ENCODE measurements at regions not wholly inside any gene's neighbourhood (a gene's known extent, or its start where the extent isn't known, plus 50 kb on each side); places are given as distances from the start of the nearest gene placed in this dataset.
"Not testable (repeated sequence)": the region's sequence is repeated elsewhere in the genome, so short reads cannot be mapped to it uniquely, and the experiment has no call there.

DNA sequence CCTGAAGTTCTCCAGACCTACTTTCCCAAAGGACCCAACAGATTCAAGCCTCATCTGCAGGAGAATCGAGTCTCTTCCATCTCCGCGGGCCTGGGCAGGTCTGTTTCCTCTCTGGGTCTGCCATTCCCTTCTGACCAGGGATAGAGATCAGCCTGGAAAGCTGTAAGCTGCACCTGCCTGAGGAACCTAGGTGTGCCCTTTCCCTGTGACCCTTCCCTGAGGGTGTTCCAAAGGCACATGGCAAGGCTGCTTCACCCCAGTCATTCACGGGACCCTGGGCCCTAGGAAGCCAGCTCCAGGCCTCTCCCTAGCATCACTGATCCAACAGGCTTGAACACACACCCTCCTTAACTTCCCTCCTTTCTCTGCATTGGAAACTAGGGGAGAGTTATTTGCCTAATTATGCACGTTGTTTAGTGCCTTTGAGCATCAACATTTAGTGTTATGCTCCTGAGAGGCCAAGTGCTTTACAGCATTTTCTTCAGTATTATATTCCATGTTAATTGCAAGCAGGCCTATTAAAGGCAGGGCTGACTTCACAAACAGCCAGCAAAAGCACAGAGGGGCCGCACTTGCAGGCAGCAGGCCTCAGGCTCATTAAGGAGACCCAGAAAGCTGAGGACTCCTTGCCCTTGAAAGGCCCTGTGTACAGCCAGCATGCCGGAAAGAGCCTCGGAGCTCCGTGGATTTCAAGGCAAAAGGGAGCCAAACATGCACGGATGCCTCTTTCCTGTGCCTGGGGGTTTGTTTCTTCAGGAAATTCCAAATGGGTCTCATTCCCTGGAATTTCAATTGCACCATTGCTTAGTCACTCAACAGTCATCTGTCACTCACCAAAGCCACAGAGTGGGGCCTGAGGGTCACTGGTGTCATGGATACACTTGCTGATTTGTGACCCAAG is 91.0 kb upstream of the FAM20C start:
- DNase-seq (ENCODE audit: low read depth), result peak; percentile 59

DNA sequence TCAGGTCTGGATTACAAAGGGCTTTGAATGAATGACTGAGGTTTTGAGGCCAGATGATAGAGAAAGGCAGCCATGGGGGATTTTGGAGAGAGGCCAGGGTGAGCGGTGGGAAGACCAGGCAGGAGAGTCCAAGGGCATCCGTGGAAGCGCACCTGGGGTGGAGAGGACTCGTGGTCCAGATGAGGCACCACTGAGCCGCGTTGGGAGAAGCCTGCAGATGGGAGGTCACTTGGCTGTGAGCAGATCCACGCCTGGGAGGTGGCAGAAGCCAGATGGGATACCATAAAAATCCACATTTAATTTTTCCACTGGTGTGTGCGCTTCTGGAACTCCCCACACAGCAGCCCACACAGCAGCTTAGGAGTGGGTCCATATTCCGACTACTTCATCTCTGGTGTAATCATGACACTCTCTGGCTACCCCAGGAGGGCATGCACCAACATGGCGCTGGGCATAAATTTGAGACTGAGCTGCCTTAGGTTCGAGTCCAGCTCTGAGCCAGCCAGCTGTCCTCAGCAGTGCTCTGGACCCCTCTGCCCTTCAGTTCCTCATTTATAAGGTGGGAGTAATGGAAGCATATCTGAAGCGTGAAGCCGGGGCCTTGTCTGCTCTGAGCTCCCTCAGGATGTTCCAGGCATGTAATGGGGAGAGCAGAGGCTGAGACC is 90.2 kb upstream of the FAM20C start:
- DNase-seq (ENCODE audit: low read depth), result no peak

DNA sequence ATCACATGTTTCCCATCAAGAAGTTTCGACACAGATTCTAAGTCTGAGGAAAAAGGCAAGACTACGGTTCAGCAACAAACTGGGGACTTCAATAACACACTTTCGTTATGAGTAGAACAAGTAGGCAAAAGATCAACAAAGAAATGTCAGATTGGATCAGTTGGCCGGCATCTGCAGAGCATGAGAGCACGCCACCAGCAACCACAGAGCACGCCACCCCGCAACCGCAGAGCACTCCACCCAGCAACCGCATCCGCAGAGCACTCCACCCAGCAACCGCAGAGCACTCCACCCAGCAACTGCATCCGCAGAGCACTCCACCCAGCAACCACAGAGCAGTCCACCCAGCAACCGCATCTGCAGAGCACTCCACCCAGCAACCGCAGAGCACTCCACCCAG is 89.7 kb upstream of the FAM20C start:
- no peak for DNase-seq (ENCODE audit: low read depth)

DNA sequence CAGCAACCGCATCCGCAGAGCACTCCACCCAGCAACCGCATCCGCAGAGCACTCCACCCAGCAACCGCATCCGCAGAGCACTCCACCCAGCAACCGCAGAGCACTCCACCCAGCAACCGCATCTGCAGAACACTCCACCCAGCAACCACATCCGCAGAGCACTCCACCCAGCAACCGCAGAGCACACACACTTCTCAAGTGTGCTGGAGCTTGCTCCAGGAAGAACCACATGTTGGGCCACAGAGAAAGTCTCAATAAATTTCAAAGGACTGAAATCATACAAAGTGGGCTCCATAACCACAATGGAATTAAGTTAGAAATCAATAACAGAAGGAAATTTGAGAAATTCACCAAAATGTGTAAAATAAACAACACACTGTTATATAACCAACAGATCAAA is 88.4 kb upstream of the FAM20C start:
- DNase-seq (ENCODE audit: low read depth), result not testable (repeated sequence)

DNA sequence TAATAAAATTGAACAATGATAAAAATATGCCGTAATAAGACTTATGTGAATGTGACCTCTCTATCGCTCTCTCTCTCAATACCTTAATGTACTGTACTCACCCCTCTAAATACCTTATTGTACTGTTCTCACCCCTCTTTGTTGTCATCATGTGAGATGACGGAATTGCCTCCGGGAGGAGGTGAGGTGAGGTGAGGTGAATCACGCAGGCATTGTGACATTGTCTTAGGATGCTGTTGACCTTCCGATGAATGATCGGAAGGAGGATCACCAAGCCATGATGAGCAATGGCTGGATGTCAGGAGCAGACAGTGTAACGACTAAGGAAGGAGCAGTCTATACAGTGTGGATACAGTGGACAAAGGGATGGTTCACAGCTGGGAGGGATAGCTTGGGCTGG is 87.4 kb upstream of the FAM20C start:
- DNase-seq (ENCODE audit: low read depth), result no peak

DNA sequence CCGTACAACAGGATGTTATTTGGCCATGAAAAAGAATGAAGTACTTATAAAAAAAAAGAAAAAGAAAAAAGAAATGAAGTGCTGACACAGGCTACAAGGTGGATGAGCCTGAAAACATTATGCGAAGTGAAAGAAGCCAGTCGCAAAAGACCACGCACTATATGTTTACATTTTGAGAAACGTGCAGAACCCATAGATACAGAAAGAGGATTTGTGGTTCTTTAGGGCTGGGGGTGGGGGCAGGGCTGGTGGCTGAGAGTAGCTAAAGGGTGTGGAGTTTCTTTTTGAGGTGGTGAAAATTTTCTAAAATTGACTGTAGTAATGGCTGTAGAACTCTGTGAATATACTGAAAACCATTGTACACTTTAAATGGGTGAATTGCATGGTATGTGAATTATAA is 86.0 kb upstream of the FAM20C start:
- no peak for DNase-seq (ENCODE audit: low read depth)

DNA sequence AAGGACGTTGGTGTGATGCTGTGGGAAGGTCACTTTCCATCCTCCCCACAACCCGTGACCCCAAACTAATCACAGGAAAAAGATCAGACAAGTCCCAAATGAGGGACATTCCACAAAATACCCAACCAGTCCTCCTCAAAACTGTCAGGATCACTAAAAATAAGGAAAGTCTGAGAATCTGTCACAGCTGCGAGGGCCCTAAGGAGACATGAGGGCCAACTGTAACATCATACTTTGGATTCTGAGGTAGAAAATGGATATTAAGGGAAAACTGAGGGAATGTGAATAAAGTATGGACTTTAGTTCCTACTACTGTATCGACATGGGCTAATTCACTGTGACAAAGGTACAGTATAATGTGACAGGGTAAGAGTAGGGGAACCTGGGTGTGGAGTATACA is 85.1 kb upstream of the FAM20C start:
- no peak for DNase-seq (ENCODE audit: low read depth)

DNA sequence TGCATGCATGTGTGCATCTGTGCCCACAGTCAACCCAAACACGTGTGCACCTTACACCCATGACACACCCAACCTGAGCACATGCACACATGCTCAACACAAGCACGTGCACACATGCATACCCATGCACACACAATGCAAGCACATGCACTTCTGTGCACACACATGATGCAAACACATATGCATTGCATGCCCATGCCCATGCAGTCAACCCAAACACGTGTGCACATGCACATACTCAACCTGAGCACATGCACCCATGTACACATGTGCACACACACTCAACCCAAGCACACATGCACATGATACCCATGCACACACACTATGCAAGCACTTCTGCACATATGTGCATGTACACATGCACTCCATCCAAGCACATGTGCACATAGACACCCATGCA is 84.5 kb upstream of the FAM20C start:
- DNase-seq (ENCODE audit: low read depth), result no peak

DNA sequence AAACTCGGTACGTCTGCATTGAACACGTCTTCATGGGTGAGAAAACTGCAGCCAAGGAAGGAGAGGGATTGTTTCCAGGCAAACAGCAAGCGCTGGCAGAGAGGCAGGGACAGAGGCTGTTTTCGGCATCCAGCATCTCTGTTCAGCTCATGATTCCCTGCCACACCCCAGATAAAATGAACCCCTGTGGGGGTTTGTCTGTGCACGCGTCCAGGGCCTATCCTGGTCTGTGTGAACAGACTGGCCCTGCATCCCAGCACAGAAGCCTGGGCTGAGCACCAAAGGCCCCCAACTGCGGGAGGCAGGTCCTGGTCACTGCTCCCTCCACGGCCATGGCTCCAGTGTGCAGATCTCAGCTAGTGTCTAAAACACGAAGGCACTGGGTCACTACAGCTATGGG is 83.3 kb upstream of the FAM20C start:
- DNase-seq (ENCODE audit: low read depth), result no peak

DNA sequence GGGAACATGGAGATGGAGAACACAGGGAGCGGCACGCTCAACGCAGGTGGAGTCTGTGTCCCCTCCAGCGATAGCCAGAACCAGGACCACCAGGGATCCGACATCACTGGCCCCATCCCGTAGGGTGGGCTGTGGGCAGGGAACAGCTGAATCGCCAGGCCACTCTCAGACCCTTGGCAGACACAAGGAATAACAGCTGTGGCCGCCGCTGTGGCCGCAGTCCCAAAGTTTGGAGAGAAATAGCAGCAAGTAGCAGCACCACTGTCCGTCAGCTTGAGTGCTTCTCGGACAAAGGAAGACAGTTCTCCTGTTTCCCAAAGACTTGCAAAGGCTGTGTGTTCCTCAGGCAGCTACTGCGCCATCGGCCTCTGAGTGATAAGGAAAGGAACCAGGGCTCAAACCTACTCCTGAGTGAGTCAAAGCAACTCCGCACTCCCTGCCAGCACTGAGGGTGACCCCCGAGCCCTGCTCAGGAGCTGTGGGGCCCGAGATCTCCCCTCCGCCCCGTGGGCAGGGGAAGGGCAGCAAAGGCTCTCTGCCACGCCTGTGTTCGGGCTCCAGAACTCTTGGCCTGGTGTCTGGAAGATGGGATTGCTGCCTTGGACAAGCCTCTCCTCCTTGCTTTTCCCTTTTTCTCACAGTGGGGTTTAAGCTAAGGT is 82.3 kb upstream of the FAM20C start:
- no peak for DNase-seq (ENCODE audit: low read depth)

DNA sequence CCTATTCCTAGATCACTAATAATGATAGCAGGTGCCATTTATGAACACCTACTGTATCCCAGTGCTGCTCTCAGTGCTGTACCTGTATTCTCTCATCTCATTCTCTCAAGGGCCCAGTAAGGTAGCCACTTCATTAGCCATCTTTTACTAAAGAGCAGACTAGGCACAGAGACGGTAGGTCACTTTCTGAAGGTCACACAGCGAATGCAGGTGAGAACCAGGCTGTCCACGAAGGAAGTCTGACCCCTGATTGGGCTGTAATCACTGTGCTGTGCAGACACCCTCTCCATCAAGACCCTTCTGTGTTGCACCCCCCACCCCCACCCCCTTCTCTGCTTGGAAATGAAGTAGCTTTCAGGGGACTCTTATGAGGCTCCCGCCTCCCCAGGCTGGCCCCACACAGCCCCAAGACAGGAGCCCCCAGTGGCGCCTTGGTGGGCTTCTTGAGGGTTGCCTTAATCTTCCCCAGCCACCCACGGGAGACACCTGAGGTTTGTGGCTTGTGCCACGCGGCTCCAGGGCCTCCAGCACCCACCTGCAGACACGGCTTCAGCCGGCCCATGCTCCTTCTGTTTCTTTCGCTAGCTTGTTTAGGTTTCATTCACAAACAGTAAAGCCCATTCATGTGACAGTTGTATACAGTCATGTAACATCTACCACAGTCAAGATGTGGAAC is 81.7 kb upstream of the FAM20C start:
- no peak for DNase-seq (ENCODE audit: low read depth)

DNA sequence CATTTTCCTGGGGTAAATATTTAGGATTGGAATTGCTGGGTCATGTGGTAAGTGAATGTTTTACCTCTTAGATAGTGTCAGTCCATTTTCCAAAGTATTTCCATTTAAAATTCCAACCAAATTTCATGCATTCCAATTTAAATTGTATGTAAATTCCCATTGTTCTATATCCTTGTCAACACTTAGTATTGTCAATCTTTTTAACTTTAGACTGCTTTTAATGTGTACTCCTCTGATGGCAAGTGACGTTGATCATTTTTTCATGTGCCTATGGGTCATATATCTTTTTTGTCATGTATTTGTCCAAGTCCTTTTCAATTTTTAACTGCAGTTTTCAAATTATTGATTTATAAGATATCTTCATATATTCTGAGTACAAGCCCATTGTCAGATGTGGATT is 80.8 kb upstream of the FAM20C start:
- DNase-seq (ENCODE audit: low read depth), result no peak

DNA sequence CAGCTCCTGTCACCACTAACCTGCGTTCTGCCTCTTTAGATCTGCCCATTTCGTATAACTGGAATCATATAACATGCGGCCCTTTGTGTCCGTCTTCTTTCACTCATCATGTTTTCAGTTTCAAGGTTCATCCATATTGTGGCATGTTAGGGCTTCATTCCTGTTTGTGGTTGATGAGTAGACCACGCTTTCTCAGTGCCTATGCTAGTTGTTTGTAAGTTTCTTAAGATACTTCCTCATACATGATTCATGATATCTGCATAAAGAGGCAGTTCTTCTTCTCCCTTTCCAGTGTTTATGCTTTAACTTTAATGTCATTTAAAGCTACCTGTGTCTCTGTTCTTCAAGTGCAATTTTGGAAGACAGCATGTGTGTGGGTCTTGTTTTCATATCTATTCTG is 79.5 kb upstream of the FAM20C start:
- no peak for DNase-seq (ENCODE audit: low read depth)

DNA sequence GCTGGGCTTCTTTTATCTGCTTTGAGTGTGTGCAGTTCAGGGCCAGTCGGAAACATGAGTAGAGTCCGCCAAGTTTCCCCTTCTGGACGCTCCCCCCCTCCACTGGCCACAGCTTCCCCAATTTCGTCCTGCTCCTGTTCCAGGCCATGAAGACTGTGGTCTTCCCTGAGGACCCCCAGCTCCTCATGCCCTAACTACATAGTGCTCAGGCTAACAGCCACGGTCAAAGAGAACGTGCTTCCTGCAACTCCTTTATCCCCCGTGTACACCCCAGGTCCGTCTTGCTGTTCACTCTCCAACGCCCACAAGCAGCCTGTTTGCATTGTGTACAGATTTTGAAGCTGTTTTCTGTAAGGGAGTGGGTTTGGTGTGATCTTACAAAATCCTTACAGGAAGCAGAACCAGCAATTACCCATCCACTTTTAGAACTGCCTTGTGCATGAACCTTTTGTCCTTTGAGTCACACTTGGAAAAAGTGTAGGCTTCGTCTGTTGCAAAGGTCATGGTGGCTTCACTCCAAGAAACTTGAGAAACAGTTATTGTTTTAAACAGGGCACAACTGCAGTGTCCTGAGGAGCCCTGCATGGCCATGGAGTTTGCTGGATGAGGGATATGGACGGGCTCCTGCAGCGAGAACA is 77.0 kb upstream of the FAM20C start:
- peak; percentile 62 for DNase-seq (ENCODE audit: low read depth)

DNA sequence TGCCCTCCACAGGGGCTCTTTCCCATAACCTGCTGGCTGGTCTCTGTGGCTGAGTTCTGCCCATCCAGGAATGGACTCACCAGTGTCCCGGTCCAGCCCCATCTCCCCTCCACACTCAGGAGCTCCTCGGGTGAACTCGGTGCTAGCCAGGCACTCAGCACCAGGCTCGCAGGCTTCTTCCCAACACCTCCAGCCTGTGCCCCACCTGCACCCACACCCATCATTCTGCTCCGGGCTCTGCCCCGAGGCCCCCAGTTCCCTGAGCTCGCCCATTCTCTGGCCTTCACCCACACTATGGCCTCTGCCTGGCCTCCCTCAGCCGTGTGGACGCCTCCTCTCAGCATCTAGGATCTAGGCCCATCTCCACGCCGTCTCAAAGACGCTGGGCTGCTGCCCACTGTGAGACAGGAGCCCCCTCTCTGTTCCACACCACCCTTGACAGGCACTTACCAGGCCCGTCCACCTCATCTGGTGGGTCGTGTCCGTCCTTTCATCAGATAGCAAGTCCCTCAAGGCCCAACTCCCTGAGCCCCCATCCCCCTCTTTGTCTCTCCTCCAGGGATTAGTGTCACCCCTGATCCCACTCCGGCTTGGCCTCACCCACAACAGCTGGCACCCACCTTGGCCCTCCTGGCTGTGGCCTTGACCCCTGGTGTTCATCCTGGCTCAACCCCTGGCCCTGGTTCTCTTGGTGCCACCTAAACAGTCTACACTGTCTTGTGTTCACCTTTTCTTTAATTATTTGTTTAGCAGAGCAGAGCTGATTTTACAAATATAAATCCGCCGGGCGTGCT is 76.0 kb upstream of the FAM20C start:
- no peak for DNase-seq (ENCODE audit: low read depth)

DNA sequence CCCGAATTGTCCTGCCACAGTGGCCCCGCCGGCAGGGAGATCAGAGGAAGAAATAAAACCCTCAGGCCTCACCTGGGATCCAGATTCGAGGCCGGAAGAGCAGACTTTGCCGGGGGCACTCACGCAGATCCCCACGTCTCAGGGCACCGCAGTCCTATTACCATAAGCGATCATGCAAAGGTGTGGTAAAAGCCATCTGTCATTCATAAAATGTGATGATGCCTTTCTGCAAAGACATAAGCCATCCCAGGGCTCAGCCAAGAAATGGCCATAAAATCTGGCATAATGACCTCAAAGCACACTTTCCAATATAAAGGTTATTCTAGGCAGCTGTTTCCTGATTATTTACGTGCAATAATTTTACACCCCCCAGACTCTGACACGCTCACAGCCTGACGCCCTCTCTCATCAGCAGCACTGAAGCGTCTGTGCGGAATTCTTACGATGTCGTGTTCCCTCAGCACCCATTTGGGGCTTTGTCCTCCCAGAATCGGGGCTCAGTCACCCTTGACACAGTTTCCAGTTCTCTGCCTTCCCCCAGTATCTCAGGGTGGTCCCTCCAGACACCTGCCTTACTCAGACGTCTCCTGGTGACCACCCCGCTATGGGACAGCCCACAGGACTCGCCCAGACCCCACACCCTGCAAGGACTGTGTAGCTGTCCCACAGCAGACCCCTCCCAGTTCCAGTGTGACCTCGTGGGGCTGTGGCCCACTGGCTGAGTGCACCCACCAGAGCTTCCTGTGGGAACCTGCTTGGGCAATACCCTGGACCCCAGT is 74.3 kb upstream of the FAM20C start:
- DNase-seq (ENCODE audit: low read depth), result no peak

DNA sequence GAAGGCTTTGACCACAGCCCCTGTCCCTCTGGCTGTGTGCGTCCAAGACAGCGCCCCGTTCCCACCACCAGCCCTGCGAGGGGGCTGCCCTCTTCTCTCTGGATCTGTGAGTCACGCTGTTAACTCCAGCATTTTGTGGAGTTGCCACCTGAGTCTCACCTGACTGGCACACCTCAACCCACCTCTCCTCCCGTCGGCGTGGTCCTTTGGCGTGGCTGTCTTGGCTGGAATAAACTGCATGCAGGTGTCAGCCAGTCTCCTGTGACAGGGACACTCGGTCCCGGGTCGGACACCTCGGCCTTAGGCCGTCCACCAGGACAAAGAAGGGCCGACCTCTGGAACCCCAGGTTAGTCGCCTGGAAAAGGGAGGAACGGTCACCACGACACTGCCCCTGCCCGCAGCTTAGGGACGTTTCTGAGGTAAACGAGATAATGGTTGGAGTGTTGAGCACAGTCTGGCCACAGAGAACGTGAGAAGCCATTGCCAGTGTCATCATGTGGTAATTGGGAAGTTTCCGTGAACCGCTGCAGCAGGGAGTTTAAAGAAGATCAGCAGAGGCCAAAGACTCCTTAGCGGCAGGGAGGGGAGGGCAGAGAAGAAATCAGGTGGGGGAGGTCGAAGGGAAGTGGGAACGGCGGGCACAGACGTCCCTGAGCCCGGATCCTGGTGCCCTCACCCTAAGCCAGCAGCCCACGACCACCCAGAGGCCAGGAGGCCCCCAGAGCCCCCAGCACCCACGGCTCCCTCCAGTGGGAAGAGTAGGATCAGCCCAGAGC is 73.6 kb upstream of the FAM20C start:
- no peak for DNase-seq (ENCODE audit: low read depth)

DNA sequence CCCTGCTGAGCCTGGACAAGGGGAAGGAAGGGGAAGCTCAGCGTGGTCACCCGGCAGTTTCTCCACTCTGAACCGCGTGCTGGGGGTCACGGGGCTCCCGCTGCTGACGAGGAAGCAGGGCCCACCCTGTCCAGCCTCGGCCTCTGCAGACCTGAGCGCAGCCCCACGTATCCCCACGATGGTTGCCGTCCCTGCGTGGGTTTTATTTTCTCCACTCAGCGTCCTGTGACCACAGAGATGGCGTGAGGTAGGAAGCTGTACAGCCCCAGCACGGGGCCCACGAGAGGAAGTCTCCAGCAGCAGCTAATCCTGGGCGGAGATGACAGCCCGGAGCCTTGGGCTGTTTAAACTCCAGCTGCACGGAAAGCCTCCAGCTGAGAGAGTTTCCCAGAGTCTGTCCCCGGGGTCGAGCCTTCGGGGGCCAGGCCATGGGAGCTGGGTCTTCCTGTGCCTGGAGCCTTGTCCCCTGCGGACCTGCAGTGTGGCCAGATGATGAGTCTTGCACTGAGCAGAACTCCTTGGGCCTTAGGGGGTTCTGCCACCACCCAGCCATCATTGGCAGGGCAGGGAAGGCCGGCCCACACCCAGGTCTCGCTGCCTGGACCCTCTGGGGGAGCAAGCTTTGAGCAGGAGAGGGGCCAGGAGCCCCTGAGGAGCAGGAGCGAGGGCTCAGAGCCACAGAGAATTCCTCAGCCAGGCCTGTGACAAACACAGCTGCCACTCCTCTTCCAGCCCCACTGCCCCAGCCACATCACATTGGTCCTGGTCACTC is 72.8 kb upstream of the FAM20C start:
- peak; percentile 31 for DNase-seq (ENCODE audit: low read depth)

All from amniotic epithelial cell (primary cell).